NCI-H1048 (cell line): ENCODE measurements at regions not wholly inside any gene's neighbourhood (a gene's known extent, or its start where the extent isn't known, plus 50 kb on each side); places are given as distances from the start of the nearest gene placed in this dataset.

Source experiments
- DNase-seq: peaks from one replicate; lab custom pipeline; 2025; lab: John Stamatoyannopoulos, UW

GRCh38 chr9:82552784-82553183 lies 510.2 kb downstream of the RASEF start:
- DNase-seq, result no peak

- no peak for DNase-seq
These were observed 509.1 kb downstream of the RASEF start for GRCh38 chr9:82553654-82554366.

DNA sequence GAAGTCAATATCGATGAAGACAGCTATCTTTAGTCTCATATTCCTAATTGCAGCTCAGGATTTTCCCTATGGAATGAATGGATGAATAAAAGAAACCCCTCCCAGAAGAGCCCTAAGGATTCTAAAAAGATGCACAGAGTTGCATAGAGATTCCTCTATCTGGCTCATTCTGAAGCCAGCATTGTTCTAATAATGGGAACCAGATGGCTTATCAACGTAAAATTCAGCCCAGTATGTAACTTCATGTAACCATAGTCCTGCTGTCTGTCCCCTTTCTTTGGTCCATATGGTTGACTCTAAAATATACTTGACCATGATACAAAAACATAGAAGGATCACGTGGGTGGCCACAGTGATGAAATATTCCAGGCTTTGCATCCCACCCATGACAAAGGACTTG lies 508.6 kb downstream of the RASEF start:
- DNase-seq, result no peak

DNA sequence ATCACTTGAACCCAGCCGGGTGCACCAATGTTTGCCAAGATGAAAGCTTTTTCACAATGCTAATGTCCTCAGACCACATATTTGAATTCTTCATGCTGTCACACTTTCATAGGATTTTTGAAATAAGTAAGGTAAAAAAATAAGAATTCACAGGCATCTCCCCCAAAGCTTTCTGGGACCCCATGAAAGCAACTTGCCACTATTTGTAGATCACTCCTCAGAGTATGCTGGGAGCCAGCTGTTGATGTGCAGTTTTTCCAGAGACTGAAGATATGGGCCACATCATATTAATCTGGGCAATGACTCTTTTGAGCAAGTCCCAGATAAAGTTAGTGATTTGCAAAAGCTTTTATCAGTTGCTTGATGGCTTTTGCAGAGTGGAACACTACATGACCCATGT lies 507.9 kb downstream of the RASEF start:
- no peak for DNase-seq

GRCh38 chr9:82555431-82556051 lies 507.4 kb downstream of the RASEF start:
- DNase-seq, result no peak

DNA sequence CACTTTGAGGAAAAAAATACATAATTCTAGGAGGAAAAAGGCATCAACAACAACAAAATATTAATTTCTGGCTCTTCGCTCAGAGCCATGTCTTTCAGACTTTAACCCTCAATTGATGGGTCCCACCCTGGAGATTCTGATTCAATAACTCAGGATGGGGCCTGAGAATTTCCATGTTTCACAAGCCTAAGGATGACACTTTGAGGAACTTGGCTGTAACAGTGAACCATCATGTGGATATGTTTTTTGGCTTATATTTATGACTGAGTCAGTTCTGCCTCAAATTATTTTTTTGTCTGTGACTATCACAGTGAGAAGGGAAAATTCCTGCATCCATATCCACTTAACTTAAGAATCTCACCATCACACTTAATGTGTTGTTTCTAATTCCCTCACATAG lies 504.6 kb downstream of the RASEF start:
- DNase-seq, result no peak

GRCh38 chr9:82558855-82559630 lies 503.9 kb downstream of the RASEF start:
- DNase-seq, result no peak

DNA sequence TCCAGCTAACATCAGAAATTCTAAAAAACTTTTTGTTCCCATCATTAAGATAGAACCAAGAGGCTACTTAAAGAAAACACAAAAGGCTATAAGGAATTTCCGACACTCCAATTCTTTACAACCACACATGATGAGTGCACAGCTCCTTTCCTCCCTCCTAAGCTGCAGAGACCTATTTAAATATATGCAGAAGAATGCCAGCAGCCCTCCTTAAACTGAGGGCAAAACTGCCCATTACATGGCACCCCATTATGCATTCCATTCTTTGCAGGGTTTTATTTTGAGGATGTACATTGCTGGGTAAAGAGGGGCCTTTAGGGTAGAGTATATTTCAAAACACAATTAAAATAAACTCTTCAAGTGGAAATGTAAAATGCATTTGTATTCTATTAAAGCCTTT lies 502.9 kb downstream of the RASEF start:
- no peak for DNase-seq

GRCh38 chr9:82560457-82560904 lies 502.5 kb downstream of the RASEF start:
- DNase-seq, result no peak

DNA sequence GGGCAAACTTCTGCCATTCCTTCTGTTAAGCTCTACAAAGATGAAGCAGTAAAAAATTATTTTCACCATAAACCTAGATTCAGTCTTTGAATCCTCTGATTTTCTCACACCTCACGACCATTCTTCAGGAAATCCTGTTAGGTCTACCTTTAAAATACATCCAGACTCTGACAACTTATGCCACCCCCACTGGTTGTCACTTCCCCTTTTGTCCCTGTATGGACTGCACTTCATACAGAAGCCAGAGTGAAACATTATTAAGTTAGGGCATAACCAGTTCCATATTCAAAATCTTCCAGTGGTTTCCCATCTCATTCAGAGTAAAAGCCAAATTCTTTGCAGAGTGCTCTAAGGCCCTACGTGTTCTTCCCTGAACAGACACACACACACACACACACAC lies 499.8 kb downstream of the RASEF start:
- DNase-seq, result no peak

DNA sequence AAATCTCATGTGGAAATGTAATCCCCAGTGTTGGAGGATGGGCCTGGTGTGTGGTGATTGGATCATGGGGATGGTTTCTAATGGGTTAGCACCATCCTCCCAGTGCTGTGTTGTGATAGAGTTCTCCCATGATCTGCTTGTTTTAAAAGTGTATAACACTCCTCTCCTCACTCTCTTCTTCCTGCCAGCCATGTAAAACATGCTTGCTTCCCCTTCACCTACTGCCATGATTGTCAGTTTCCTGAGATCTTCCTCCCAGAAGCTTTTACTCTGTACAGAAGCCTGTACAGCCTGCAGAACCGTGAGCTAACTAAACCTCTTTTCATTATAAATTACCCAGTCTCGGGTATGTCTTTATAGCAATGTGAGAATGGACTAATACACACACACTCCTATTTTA lies 499.1 kb downstream of the RASEF start:
- no peak for DNase-seq

- no peak for DNase-seq
These were observed 497.6 kb downstream of the RASEF start for GRCh38 chr9:82565188-82565969.

DNA sequence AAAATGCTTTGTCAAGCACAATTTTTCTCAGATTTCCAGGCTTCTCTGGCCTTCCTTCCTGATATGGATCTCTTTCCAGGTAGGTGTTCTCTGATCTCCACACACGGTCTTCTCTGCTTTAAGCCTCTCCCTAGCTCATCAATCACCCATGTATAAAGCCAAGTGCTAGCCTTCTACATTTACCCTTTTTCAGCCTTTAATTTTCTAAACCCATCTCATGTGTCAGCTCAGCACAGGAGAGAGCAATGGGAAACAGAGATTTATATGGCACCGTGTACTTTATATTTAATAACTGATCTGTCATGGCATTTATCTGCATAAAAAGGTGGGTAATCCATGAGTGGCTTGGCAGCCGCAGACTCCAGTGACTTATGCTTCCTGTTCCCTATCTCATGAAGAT lies 495.0 kb downstream of the RASEF start:
- DNase-seq, result no peak

- no peak for DNase-seq
These were observed 492.7 kb downstream of the RASEF start for GRCh38 chr9:82570226-82570625.

- DNase-seq, result no peak
These were observed 491.4 kb downstream of the RASEF start for GRCh38 chr9:82571540-82571939.

GRCh38 chr9:82572146-82572545 lies 490.8 kb downstream of the RASEF start:
- DNase-seq, result no peak

DNA sequence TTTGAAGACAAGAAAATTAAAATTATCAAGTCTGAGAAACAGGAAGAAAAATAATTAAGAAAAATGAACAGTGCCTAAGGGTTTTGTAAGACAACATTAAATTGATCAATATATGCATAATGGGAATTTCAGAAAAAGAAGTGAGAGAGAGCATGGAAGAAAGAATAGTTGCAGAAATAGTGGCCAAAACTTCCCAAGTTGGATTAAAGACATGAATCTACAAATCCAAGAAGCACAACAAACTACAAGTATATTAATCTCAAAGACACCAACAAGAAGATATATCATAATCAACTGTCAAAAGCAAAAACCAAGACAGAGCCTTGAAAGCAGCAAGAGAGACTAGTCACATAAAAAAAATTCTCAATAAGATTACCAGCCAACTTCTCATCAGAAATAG lies 488.0 kb downstream of the RASEF start:
- DNase-seq, result no peak

GRCh38 chr9:82580921-82581320 lies 482.0 kb downstream of the RASEF start:
- no peak for DNase-seq

DNA sequence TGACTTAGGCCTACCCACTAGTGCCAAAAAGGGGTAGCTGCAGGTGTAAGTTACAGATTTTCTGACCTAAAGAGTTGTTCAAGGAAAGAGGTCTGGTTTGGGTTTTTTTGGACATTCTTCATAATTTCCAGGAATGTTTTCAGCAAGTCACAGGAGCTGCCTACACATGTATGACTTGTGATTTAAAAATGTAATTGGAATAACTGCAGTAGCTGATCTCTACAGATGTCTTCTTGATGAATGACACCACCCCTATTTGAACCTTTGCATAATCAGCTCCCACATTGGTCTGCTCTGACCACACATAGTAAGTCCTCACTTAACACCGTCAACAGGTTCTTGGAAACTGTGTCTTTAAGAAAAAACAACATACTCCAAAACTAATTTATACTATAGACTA lies 481.4 kb downstream of the RASEF start:
- DNase-seq, result no peak

DNA sequence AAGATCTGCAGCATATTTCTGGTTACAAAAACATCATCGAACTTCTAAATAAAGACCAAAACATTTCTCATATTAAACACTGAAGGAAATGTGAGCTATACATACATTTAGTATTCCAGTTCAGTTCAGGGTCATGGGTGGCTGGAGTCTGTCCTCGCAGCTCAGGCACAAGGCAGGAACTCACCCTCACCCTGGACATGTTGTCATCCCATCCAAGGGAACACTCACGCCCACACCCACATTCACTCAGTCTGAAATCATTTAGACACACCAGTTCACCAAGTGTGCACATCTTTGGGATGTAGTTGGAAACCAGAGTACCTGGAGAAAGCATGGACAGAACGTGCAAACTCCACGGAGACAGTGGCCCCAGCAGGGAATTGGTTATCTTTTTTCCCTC lies 481.0 kb downstream of the RASEF start:
- DNase-seq, result no peak

DNA sequence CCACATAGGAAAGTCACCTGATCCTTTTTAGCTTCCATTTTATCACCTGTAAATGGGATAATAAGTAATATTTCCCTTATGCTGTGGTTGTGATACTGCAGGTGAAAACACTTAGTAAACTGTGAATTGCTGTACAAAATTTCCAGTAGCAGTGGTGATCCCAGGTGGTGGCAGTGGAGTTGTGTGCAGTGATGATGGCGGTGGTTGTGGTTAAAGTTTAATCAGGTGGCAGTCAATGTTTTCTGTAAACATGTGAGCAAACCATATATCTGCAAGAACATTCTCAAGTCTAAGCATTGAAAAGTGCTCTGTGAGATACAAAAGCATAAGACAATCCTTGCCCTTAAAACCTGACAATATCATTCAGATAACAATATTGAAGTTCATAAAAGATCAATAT lies 480.2 kb downstream of the RASEF start:
- DNase-seq, result no peak

- DNase-seq, result no peak
These were observed 479.4 kb downstream of the RASEF start for GRCh38 chr9:82583524-82583923.
